Activated CD8-positive, alpha-beta memory T cell treated with anti-CD3 and anti-CD28 coated beads for 36 hours (primary cell): ENCODE measurements at regions not wholly inside any gene's neighbourhood (a gene's known extent, or its start where the extent isn't known, plus 50 kb on each side); places are given as distances from the start of the nearest gene placed in this dataset.

ENCODE experiments used
- CTCF ChIA-PET: fragments of 350-600 bp; sonication (Branson Sonifier 250); formaldehyde crosslinking; loops from one replicate; lab custom pipeline; 2021; ENCODE audit warnings: antibody characterized with exemption; lab: Charles Lee
- POLR2A ChIA-PET: fragments of 350-600 bp; sonication (Branson Sonifier 250); formaldehyde crosslinking; loops from one replicate; lab custom pipeline; 2021; ENCODE audit warnings: antibody characterized with exemption; lab: Charles Lee

GRCh38 chr4:153116801-153117200 lies 87.4 kb upstream of the TRIM2 start:
- ChIA-PET CTCF (interaction anchor here (0.8 to 2.2 kb wide), 3 partner anchors 10 to 33 kb away, joined by 3 to 8 read pairs (median 4); no protein-coding TSS in a partner anchor), POLR2A (no interaction called here)

DNA sequence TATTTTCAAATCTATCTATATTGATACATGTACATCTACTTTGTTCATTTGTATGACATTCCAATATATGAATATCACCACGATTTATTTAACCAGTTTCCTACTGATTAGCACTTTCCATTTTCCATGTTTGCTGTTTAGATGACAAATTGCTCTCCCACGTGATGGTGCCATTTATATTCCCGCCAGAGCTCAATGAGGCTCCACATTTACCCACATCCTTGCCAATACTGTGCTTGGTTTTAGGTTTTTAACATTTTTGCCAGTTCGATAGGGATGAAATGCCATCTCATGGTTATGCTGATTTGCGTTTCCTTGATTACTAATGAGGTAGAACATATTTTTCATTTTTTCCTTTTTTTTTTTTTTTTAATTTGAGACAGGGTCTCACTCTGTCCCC lies 86.7 kb upstream of the TRIM2 start:
- POLR2A ChIA-PET: no interaction called here

DNA sequence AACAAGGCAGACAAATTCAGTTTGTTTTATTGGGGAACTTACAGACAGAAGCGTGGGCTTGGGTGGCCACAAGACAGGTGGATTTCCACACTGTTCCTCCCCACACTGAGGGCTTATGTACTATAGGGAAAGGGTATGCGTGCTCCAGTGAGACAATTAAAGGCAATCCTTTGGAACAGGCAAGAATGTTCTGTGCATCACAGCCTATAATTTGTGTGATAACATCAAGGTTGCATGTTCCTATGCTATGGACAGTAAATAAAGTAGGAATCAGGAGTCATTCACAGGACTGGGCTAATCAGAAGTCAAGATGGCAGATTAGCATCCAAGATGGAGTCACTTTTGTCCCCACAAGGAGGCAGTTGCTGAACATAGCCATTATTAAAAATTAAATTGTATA lies 84.6 kb upstream of the TRIM2 start:
- POLR2A ChIA-PET: no interaction called here
- CTCF ChIA-PET: interaction anchor here (0.6 kb wide), 1 partner anchor 84 kb away, joined by 3 read pairs; no protein-coding TSS in a partner anchor

More for the DNA sequence above, 86.7 kb upstream of the TRIM2 start:
- CTCF ChIA-PET: interaction anchor here (0.8 to 2.2 kb wide), 2 partner anchors 9 to 34 kb away, joined by 3 to 8 read pairs; no protein-coding TSS in a partner anchor

DNA sequence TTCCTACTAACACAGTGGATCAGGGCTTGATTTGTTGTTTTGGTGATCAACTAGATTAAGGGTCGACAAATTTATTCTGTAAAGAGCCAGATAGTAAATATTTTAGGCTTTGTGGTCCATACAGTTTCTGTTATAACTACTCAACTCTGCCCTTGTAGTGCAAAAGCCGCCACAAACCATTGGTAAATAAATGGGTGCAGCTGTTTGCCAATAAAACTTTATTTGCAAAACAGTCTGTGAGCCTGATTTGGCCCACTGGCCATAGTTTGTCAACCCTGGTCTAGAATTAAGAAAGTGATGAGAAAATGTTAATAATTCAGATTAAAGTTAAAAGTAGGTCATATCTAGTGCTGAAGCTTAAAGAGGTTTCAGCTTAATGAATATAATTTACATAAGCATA lies 84.0 kb upstream of the TRIM2 start:
- ChIA-PET POLR2A (no interaction called here), CTCF (no interaction called here)

- ChIA-PET POLR2A (no interaction called here), CTCF (no interaction called here)
These were observed 81.4 kb upstream of the TRIM2 start for GRCh38 chr4:153122855-153123254.

DNA sequence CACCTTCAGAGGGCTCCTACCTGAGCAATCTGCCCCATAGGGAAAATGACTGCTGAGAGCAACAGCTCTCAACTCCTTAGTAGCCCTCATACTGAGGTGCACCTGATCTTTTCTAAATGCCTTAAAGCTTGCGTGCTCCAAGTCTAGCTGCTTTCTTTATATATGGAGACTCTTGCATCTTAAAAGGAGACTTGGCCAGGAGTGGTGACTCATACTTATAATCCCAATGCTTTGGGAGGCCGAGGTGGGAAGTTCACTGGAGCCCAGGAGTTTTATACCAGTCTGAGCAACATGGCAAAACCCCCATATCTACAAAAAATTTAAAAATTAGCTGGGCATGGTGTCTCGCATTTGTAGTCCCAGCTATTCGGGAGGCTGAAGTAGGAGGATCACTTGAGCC lies 78.1 kb upstream of the TRIM2 start:
- ChIA-PET POLR2A (no interaction called here), CTCF (interaction anchor here (1.2 to 5.8 kb wide), 8 partner anchors 9 to 278 kb away, joined by 4 to 84 read pairs (median 6); partner anchors contain the start of gene FHDC1)

DNA sequence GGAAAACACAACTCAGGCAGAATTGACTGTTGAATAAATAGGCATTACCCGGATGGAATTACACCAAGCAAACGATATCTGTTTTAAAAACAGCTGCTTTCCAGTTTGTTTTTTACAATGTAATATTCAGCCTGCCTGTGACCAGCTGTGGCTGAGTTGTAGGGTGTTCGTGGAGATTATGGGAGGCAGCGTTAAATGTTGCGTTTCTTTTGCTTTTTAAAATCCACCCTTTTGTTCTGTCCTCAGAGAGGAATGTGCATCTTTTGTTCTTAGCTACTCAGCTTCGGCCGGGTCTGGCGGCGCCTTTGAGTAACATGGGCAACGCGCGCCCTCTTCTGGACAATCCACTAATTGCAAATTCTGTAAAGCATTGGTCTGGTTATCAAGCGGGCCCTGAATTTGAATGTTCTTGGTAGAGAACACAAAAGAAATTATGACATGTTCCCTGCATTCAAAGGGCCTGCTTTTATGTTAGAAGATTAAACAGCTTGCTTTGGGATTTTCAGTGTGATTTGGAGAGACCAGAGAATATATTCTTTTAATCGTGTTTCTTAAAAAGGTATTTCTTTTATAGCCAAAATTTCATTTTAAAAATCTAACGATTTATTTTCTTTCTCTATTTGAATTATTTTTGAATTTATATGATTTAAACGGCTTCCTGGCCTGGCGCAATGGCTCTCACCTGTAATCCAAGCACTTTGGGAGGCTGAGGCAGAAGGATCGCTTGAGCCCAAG lies 76.3 kb upstream of the TRIM2 start:
- CTCF ChIA-PET: interaction anchor here (0.7 to 5.8 kb wide), 19 partner anchors 11 to 488 kb away, joined by 3 to 84 read pairs (median 4); partner anchors contain the start of genes ARFIP1, FHDC1 and TIGD4

DNA sequence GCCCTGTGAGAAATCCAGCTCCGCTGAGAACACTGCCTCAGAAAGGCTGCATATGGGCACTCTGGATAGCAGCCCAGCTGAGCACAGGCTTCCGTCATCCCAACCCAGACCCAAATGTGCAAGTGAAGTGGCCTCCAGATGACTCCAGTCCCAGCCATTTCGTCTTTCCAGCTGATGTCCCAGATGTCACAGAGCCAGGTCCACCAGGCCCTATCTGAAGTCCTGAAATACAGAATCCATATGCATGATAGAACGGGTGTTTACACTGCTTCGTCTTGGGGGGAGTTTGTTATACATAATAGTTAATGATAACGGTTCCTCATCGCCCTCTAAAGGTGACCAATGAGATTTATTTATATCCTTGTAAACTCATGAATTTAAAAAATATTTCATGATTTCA lies 72.6 kb upstream of the TRIM2 start:
- POLR2A ChIA-PET: no interaction called here

More for the DNA sequence above, 76.3 kb upstream of the TRIM2 start:
- POLR2A ChIA-PET: no interaction called here

DNA sequence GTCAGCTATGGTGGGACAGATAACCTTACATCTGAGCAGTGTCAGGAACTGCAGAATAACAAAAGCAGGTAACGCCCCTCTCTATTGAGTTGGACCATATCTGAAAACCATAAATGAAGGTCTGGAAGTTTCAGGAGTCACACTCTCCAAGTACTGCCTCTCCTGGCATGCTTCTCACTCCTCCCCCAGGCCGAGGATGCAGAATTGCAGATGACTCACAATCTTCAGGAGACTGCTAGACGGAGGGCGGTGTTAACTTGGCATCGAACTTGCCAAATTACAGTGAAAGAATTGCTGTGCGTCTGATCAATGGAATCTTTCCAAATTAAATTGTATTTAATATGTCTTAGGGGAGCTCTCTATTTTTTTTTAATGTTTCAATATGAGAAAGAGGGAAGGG lies 67.1 kb upstream of the TRIM2 start:
- ChIA-PET CTCF (interaction anchor here (1.4 kb wide), 1 partner anchor 52 kb away, joined by 4 read pairs; no protein-coding TSS in a partner anchor), POLR2A (no interaction called here)

More for the DNA sequence above, 72.6 kb upstream of the TRIM2 start:
- CTCF ChIA-PET: interaction anchor here (1.1 to 1.9 kb wide), 4 partner anchors 36 to 187 kb away, joined by 3 to 6 read pairs (median 4); no protein-coding TSS in a partner anchor

DNA sequence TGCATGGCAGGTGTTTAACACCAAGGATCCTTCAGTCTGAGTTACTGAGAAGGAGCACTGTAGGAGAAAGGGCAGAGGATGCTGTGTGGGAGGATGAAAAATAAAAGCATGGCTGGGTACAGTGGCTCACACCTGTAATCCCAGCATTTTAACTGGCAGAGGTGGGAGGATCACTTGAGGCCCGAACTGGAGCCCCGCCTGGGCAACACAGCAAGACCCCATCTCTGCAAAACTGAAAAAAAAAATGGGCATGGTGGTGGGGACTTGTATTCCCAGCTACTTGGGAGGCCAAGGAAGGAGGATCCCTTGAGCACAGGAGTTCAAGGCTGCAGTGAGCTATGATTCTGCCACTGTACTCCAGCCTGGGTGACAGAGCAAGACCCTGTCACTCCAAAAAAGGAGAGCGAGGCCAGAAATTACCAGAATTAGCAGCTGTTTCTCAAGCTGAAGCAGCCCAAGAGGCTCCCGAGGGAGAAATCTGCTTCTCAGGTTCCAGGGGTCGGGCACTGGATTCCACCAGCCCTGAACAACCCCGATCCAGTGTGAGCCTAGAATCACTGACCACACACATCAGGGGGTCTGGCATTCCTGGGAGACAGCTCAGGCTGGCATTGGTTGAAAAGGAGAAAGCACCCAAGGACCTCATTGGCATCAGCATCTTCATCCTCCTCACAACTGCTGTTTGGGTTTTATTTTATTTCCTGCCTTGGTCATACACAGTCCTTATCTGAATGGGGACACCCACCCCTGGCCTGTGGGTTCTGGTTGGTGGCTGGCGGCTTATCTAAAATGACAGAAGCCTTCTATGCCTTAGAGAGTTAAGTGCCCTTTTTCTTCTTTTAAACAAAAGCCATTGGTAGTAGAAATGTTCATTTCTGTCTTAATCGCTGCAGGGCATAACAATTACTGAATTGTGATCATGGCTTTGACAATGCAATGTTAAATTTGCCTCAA lies 66.3 kb upstream of the TRIM2 start:
- POLR2A ChIA-PET: interaction anchor here (0.6 kb wide), 1 partner anchor 198 kb away, joined by 4 read pairs; no protein-coding TSS in a partner anchor

GRCh38 chr4:153138736-153139135 lies 65.5 kb upstream of the TRIM2 start:
- ChIA-PET POLR2A (no interaction called here), CTCF (no interaction called here)

More for the DNA sequence above, 66.3 kb upstream of the TRIM2 start:
- CTCF ChIA-PET: no interaction called here

DNA sequence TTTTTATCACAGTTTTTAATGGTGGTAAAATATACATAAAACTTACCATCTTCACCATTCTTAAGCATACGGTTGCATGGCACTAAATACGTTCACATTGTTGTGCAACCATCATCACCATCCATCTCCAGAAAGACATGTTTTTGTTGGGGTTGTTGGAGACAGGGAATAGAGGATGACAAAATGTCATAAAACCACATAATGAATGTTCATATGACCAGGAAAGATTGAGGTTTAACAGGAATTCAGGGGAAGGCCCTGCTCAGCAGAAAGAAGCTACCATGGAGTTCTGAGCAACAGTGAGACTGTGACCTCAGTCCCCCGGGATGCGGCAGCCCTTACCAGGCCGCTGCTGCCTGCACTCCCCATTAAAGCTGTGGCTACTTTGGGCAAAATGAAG lies 63.9 kb upstream of the TRIM2 start:
- POLR2A ChIA-PET: no interaction called here

DNA sequence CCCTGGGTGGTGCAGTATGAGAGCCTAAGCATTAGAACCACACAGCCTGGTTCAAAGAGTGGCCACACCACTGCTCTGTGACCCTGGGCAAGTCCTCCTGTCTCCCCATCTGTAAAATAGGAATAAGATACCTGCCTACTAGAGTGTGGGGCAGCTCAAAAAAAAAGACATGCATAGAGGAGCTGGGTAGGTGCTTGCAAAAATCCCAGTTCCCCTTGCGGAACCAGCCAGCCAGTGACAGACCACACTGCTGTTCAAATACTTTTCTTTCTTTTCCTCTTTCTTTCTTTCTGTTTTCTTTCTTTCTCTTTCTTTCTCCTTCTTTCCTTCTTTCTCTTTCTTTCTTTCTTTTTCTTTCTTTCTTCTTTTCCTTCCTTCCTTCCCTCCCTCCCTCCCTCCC lies 63.0 kb upstream of the TRIM2 start:
- ChIA-PET CTCF (interaction anchor here (1.4 kb wide), 1 partner anchor 13 kb away, joined by 5 read pairs; no protein-coding TSS in a partner anchor), POLR2A (no interaction called here)

More for the DNA sequence above, 63.9 kb upstream of the TRIM2 start:
- CTCF ChIA-PET: interaction anchor here (1.4 kb wide), 1 partner anchor 12 kb away, joined by 5 read pairs; no protein-coding TSS in a partner anchor

GRCh38 chr4:153142700-153143438 lies 61.4 kb upstream of the TRIM2 start:
- ChIA-PET POLR2A (interaction anchor here (0.6 kb wide), 1 partner anchor 228 kb away, joined by 3 read pairs; no protein-coding TSS in a partner anchor), CTCF (interaction anchor here (0.6 to 1.1 kb wide), 8 partner anchors 28 to 325 kb away, joined by 3 to 5 read pairs (median 3); partner anchors contain the start of gene MND1)

DNA sequence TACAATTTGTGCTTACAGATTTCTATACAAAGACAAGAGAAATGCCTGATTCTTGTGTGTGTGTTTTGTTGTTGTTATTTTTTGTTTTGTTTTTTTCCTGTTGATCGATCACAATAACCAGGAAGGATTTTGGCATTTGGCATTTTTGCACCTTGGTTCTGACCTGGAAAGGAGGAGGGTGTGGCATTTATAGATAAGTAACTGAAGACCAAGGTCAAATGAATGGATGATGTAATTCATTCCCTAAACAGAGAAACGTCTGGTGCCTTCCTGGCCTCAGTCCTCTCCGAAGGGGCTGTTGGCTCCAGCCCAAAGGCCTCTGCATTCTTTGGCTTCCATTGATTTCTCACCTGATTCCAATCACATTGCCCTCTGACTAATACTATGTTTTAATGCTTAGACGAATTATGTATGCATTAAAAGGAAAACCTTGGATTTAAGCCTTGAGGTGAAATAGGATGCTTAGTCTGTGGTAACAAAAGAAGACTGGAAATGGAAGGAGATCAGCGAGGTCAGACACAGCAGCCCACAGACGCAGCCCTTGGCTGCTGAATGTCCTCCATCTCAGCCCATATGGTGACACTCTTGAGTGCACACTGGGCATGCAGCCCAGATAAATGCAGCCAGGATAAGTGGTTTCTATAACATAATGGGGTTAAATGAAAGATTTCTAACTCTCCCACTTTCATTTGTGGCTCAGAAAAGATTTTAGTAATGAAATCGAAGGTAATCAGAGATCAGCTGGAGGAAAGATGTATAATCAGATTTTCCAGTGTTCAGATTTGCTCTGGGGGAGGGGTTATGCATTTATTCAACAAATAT lies 60.5 kb upstream of the TRIM2 start:
- POLR2A ChIA-PET: no interaction called here
- CTCF ChIA-PET: interaction anchor here (0.9 to 1.1 kb wide), 5 partner anchors 27 to 324 kb away, joined by 3 to 5 read pairs (median 3); no protein-coding TSS in a partner anchor

DNA sequence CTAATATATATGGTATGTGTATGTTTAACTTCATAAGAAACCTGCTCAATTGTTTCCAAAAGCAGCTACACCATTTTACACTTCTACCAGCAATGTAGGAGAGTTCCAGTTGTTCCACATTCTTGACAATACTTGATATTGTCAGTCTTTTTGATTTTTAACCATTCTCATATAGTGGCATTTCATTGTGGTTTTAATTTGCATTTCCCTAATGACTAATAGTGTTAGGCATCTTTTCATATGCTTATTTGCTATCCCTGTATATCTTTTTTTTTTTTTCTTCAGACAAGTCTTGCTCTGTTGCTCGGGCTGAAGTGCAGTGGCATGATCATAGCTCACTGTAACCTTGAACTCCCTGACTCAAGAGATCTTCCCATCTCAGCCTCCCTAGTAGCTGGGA lies 58.2 kb upstream of the TRIM2 start:
- ChIA-PET POLR2A (no interaction called here), CTCF (no interaction called here)

- CTCF ChIA-PET: no interaction called here
- POLR2A ChIA-PET: no interaction called here
These were observed 57.3 kb upstream of the TRIM2 start for GRCh38 chr4:153146961-153147360.

GRCh38 chr4:153148791-153149190 lies 55.5 kb upstream of the TRIM2 start:
- POLR2A ChIA-PET: no interaction called here
- CTCF ChIA-PET: interaction anchor here (1.2 kb wide), 1 partner anchor 59 kb away, joined by 3 read pairs; no protein-coding TSS in a partner anchor
